ENCODE measurements at regions not wholly inside any gene's neighbourhood (a gene's known extent, or its start where the extent isn't known, plus 50 kb on each side); places are given as distances from the start of the nearest gene placed in this dataset.
"Not testable (repeated sequence)": the region's sequence is repeated elsewhere in the genome, so short reads cannot be mapped to it uniquely, and the experiment has no call there.

- in situ Hi-C loops (cut with HindIII; ENCODE audit: low sequenced_read_pairs); DNase-seq (ENCODE audit: low spot score): not testable (repeated sequence)
Observed at GRCh38 chr11:86729576-86729975, 57.2 kb upstream of the ME3 start.

GRCh38 chr11:86728562-86728961, 56.1 kb upstream of the ME3 start:
- in situ Hi-C loops (cut with HindIII; ENCODE audit: low sequenced_read_pairs) = no loop called here
- no peak for DNase-seq (ENCODE audit: low spot score)

GRCh38 chr11:86726770-86727504, 54.5 kb upstream of the ME3 start:
- no peak for DNase-seq (ENCODE audit: low spot score)
- in situ Hi-C loops (cut with HindIII; ENCODE audit: low sequenced_read_pairs) = no loop called here

- in situ Hi-C loops (cut with HindIII; ENCODE audit: low sequenced_read_pairs) = no loop called here
Observed at GRCh38 chr11:86726118-86726753, 53.8 kb upstream of the ME3 start.

GRCh38 chr11:86724137-86724536, 51.7 kb upstream of the ME3 start:
- in situ Hi-C loops (cut with HindIII; ENCODE audit: low sequenced_read_pairs) = no loop called here
- no peak for DNase-seq (ENCODE audit: low spot score)

More at GRCh38 chr11:86726118-86726753, 53.8 kb upstream of the ME3 start:
- DNase-seq (ENCODE audit: low spot score) = no peak

- in situ Hi-C loops (cut with HindIII; ENCODE audit: low sequenced_read_pairs) = no loop called here
- DNase-seq (ENCODE audit: low spot score) = no peak
Observed at GRCh38 chr11:86723281-86723680, 50.9 kb upstream of the ME3 start.

GRCh38 chr11:86722748-86723147, 50.3 kb upstream of the ME3 start:
- no peak for DNase-seq (ENCODE audit: low spot score)

More at GRCh38 chr11:86722748-86723147, 50.3 kb upstream of the ME3 start:
- in situ Hi-C loops (cut with HindIII; ENCODE audit: low sequenced_read_pairs) = no loop called here
